Vagina (tissue), 2 donors: ENCODE measurements at regions not wholly inside any gene's neighbourhood (a gene's known extent, or its start where the extent isn't known, plus 50 kb on each side); places are given as distances from the start of the nearest gene placed in this dataset.

Source experiments
- DNase-seq, 2 donors: peaks; one replicate each; pipeline ENCODE4 v3.0.0-alpha.2; 2017; ENCODE audit errors: extremely low spot score in 2 of 2
- H3K27ac ChIP-seq: fragments of 200-600 bp; sonication (generic); one replicate; pipeline ENCODE4 v1.5.1; 2019
- H3K27me3 ChIP-seq: fragments of 200-600 bp; sonication (generic); one replicate; pipeline ENCODE4 v1.5.1; 2019
- H3K36me3 ChIP-seq, 2 donors: fragments of 200-600 bp; sonication (generic); one replicate each; pipeline ENCODE4 v1.5.1; 2017 to 2019
- H3K4me1 ChIP-seq: fragments of 200-600 bp; sonication (generic); one replicate; pipeline ENCODE4 v1.5.1; 2019
- H3K4me3 ChIP-seq, 2 donors: fragments of 200-600 bp; sonication (generic); 1 replicate in 1 of 2; 2 replicates in 1 of 2; pipeline ENCODE4 v1.5.1; 2016 to 2019
- H3K9me3 ChIP-seq: fragments of 200-600 bp; sonication (generic); one replicate; pipeline ENCODE4 v1.5.1; 2019
- CTCF ChIP-seq, 3 experiments: fragments of 450-650 bp in 2 of 3; fragments of 200-600 bp in 1 of 3; sonication (generic) in 1 of 3; IDR thresholded peaks; one replicate each; pipeline ENCODE4 v1.5.1; 2017 to 2019; ENCODE audit warnings: antibody characterized with exemption in 3 of 3, mild to moderate bottlenecking in 2 of 3, moderate library complexity in 2 of 3
- POLR2A ChIP-seq, 2 donors: fragments of 450-650 bp; IDR thresholded peaks; one replicate each; pipeline ENCODE4 v1.6.1; 2017; ENCODE audit warnings: antibody characterized with exemption in 2 of 2, mild to moderate bottlenecking in 2 of 2, moderate library complexity in 2 of 2
- POLR2AphosphoS5 ChIP-seq, 2 donors: sonication (generic); formaldehyde crosslinking; IDR thresholded peaks; one replicate each; pipeline ENCODE4 v1.9.0; 2017; ENCODE audit warnings: antibody characterized with exemption in 2 of 2, mild to moderate bottlenecking in 2 of 2, low read depth in 1 of 2; ENCODE audit not compliant: insufficient read depth in 1 of 2
- intact Hi-C: fragments of 100-400 bp; cut with DNase I; formaldehyde crosslinking; loops from one replicate; pipeline ENCODE4 v1.15.1; 2023

DNA sequence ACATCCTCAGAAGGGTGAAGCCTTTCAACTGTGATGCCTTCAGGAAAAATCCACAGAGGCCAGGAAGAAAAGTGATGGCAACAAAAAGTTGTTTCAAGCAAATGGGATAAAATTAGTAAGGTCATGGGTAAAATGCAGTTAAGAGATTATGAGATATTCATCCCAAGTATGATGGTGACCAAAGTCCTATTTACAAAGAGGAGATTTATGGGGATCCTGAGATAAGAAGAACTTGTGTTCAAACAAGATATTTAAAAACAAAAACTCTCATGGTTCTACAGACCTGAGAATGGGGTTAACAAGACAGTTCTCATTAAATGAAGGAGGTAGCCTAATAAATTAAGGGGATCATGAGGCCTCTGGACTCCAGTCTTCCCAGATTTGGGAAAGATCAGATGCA is 184.4 kb downstream of the FCRL5 start:
- no peaks in the 10 kb centered on the region for H3K4me1 ChIP-seq
- no peaks in the 10 kb centered on the region for H3K36me3 ChIP-seq
- H3K9me3 ChIP-seq = no peaks in the 10 kb centered on the region
- DNase-seq = no peak
- TF ChIP-seq CTCF (IDR thresholded peaks at IDR 0.05) = no peak
- TF ChIP-seq POLR2A (IDR thresholded peaks at IDR 0.05) = no peak
- no peak for TF ChIP-seq POLR2AphosphoS5 (IDR thresholded peaks at IDR 0.05; ENCODE audit: insufficient read depth in 1 of 2, low read depth in 1 of 2)
- intact Hi-C loops = no loop called here
- H3K4me3 ChIP-seq = no peak overlapping the region
- H3K27me3 ChIP-seq = no peaks in the 10 kb centered on the region
- no peak overlapping the region for H3K27ac ChIP-seq

- no peaks in the 10 kb centered on the region for H3K9me3 ChIP-seq
- H3K4me1 ChIP-seq = no peaks in the 10 kb centered on the region
- no peak for DNase-seq
- H3K4me3 ChIP-seq = no peak overlapping the region
- TF ChIP-seq CTCF (IDR thresholded peaks at IDR 0.05) (no peak), POLR2A (IDR thresholded peaks at IDR 0.05) (no peak), POLR2AphosphoS5 (IDR thresholded peaks at IDR 0.05; ENCODE audit: insufficient read depth in 1 of 2, low read depth in 1 of 2) (no peak)
- no peak overlapping the region for H3K27ac ChIP-seq
- H3K27me3 ChIP-seq = no peaks in the 10 kb centered on the region
- no peaks in the 10 kb centered on the region for H3K36me3 ChIP-seq
- intact Hi-C loops = no loop called here
Observed at GRCh38 chr1:157367091-157367739, 185.1 kb downstream of the FCRL5 start.

- Histone ChIP-seq H3K27ac (no peak overlapping the region), H3K9me3 (no peaks in the 10 kb centered on the region), H3K36me3 (no peaks in the 10 kb centered on the region), H3K4me3 (no peak overlapping the region), H3K4me1 (no peaks in the 10 kb centered on the region), H3K27me3 (no peaks in the 10 kb centered on the region)
- TF ChIP-seq CTCF (IDR thresholded peaks at IDR 0.05) = no peak
- TF ChIP-seq POLR2A (IDR thresholded peaks at IDR 0.05) = no peak
- TF ChIP-seq POLR2AphosphoS5 (IDR thresholded peaks at IDR 0.05; ENCODE audit: insufficient read depth in 1 of 2, low read depth in 1 of 2) = no peak
- intact Hi-C loops = no loop called here
- DNase-seq = no peak
Observed at GRCh38 chr1:157364612-157365011, 187.7 kb downstream of the FCRL5 start.

GRCh38 chr1:157363660-157364140 is 188.6 kb downstream of the FCRL5 start:
- DNase-seq = no peak
- Histone ChIP-seq H3K36me3 (no peaks in the 10 kb centered on the region), H3K4me1 (no peaks in the 10 kb centered on the region), H3K27me3 (no peaks in the 10 kb centered on the region), H3K27ac (no peak overlapping the region), H3K4me3 (no peak overlapping the region), H3K9me3 (no peaks in the 10 kb centered on the region)
- TF ChIP-seq POLR2A (IDR thresholded peaks at IDR 0.05) = no peak
- no peak for TF ChIP-seq CTCF (IDR thresholded peaks at IDR 0.05)
- TF ChIP-seq POLR2AphosphoS5 (IDR thresholded peaks at IDR 0.05; ENCODE audit: insufficient read depth in 1 of 2, low read depth in 1 of 2) = no peak
- intact Hi-C loops = no loop called here

GRCh38 chr1:157360023-157360390 is 192.3 kb downstream of the FCRL5 start:
- Histone ChIP-seq H3K4me3 (no peak overlapping the region), H3K36me3 (no peaks in the 10 kb centered on the region), H3K27me3 (no peaks in the 10 kb centered on the region), H3K27ac (no peak overlapping the region), H3K9me3 (no peaks in the 10 kb centered on the region), H3K4me1 (no peaks in the 10 kb centered on the region)
- TF ChIP-seq POLR2A (IDR thresholded peaks at IDR 0.05) (no peak), POLR2AphosphoS5 (IDR thresholded peaks at IDR 0.05; ENCODE audit: insufficient read depth in 1 of 2, low read depth in 1 of 2) (no peak), CTCF (IDR thresholded peaks at IDR 0.05) (no peak)
- DNase-seq = no peak
- intact Hi-C loops = no loop called here
